Cardiac muscle cell (in vitro differentiated cells and primary cell): ENCODE measurements at regions not wholly inside any gene's neighbourhood (a gene's known extent, or its start where the extent isn't known, plus 50 kb on each side); places are given as distances from the start of the nearest gene placed in this dataset.

Experiments used
- DNase-seq, 2 donors: peaks; one replicate each; pipeline versions ENCODE4 v3.0.0 to v3.0.0-alpha.2; 2010 to 2017; ENCODE audit warnings: low read depth in 1 of 2, low spot score in 1 of 2
- H3K27ac ChIP-seq: fragments of 200-600 bp; sonication (generic); 2 replicates; pipeline ENCODE4 v1.5.1; 2016
- H3K27me3 ChIP-seq: fragments of 200-600 bp; sonication (generic); 2 replicates; pipeline ENCODE4 v1.6.0; 2016; ENCODE audit warnings: control low read depth
- H3K36me3 ChIP-seq: fragments of 200-600 bp; sonication (generic); 2 replicates; pipeline ENCODE4 v1.5.1; 2016; ENCODE audit warnings: control low read depth
- H3K4me1 ChIP-seq: fragments of 200-600 bp; sonication (generic); 2 replicates; pipeline ENCODE4 v1.8.1; 2017; ENCODE audit warnings: low read depth, mild to moderate bottlenecking, mixed run types
- H3K4me3 ChIP-seq: fragments of 200-600 bp; sonication (generic); 2 replicates; pipeline ENCODE4 v1.5.1; 2016; ENCODE audit warnings: mild to moderate bottlenecking
- H3K9me3 ChIP-seq: fragments of 200-600 bp; sonication (generic); 2 replicates; pipeline ENCODE4 v1.5.1; 2017; ENCODE audit warnings: low read depth, mild to moderate bottlenecking, control low read depth
- CTCF ChIP-seq: IDR thresholded peaks from 2 replicates; pipeline ENCODE4 v1.5.1; 2012; ENCODE audit warnings: low read depth, mild to moderate bottlenecking, low read length

- H3K4me3 ChIP-seq, result no peak overlapping the region
- peak overlapping the region; percentile 90 for H3K27ac ChIP-seq
- H3K9me3 ChIP-seq, result no peaks in the 10 kb centered on the region
- peaks cover 38% of the 10 kb centered on the region for H3K4me1 ChIP-seq
- H3K27me3 ChIP-seq, result no peaks in the 10 kb centered on the region
- no peak for DNase-seq
- no peak for TF ChIP-seq CTCF
- no peaks in the 10 kb centered on the region for H3K36me3 ChIP-seq
These were observed 143.4 kb downstream of the BTG1 start for GRCh38 chr12:92002195-92002649.

- Histone ChIP-seq H3K9me3 (no peaks in the 10 kb centered on the region), H3K27ac (peak overlapping the region; percentile 90), H3K36me3 (no peaks in the 10 kb centered on the region), H3K4me1 (peaks cover 38% of the 10 kb centered on the region), H3K27me3 (no peaks in the 10 kb centered on the region), H3K4me3 (no peak overlapping the region)
- no peak for DNase-seq
- no peak for TF ChIP-seq CTCF
These were observed 145.0 kb downstream of the BTG1 start for GRCh38 chr12:92000597-92000996.

- Histone ChIP-seq H3K36me3 (no peaks in the 10 kb centered on the region), H3K27me3 (no peaks in the 10 kb centered on the region), H3K4me3 (no peak overlapping the region), H3K9me3 (no peaks in the 10 kb centered on the region), H3K4me1 (peaks cover 31% of the 10 kb centered on the region), H3K27ac (no peak overlapping the region)
- DNase-seq, result no peak
- no peak for TF ChIP-seq CTCF
These were observed 145.8 kb downstream of the BTG1 start for GRCh38 chr12:91999823-92000222.

- H3K4me3 ChIP-seq, result no peak overlapping the region
- no peak for TF ChIP-seq CTCF
- H3K27me3 ChIP-seq, result no peaks in the 10 kb centered on the region
- DNase-seq, result no peak
- H3K27ac ChIP-seq, result no peak overlapping the region
- H3K36me3 ChIP-seq, result no peaks in the 10 kb centered on the region
- peaks cover 20% of the 10 kb centered on the region for H3K4me1 ChIP-seq
- H3K9me3 ChIP-seq, result no peaks in the 10 kb centered on the region
These were observed 147.3 kb downstream of the BTG1 start for GRCh38 chr12:91998316-91998715.

- H3K27me3 ChIP-seq, result no peaks in the 10 kb centered on the region
- peak overlapping the region; percentile 59 for H3K27ac ChIP-seq
- no peaks in the 10 kb centered on the region for H3K36me3 ChIP-seq
- no peak overlapping the region for H3K4me3 ChIP-seq
- TF ChIP-seq CTCF, result no peak
- no peaks in the 10 kb centered on the region for H3K9me3 ChIP-seq
- H3K4me1 ChIP-seq, result peaks cover 5% of the 10 kb centered on the region
- no peak for DNase-seq
These were observed 151.3 kb downstream of the BTG1 start for GRCh38 chr12:91994208-91994797.
